ENCODE measurements at regions not wholly inside any gene's neighbourhood (a gene's known extent, or its start where the extent isn't known, plus 50 kb on each side); places are given as distances from the start of the nearest gene placed in this dataset.

- Histone ChIP-seq H3K4me3 (no peak overlapping the region), H3K9me3 (peaks cover 0 to 8% (median 0%) of the 10 kb centered on the region in 8 donors), H3K27me3 (replicated peaks in 1 of 7) (no peaks in the 10 kb centered on the region), H3K27ac (no peak overlapping the region), H3K36me3 (no peaks in the 10 kb centered on the region), H3K4me1 (no peaks in the 10 kb centered on the region)
- TF ChIP-seq CTCF (IDR thresholded peaks at IDR 0.05 in 8 of 11, conservative IDR thresholded peaks at IDR 0.05 in 3 of 11) (no peak), POLR2A (IDR thresholded peaks at IDR 0.05) (no peak), POLR2AphosphoS5 (IDR thresholded peaks at IDR 0.05) (no peak)
- DNase-seq: no peak
- 33 to 65% (median 52%) methylated on average over 4 of the region's 4 CpGs for WGBS, 5 donors
- intact Hi-C loops (cut with DNase I; ENCODE audit: low total_unique reads): no loop called here
Measured at GRCh38 chr3:18609187-18609586, 184.0 kb upstream of the SATB1 start.

- no peak overlapping the region for H3K27ac ChIP-seq
- H3K9me3 ChIP-seq: peaks cover 0 to 21% (median 15%) of the 10 kb centered on the region in 8 donors
- intact Hi-C loops (cut with DNase I; ENCODE audit: low total_unique reads): no loop called here
- H3K4me1 ChIP-seq: no peaks in the 10 kb centered on the region
- DNase-seq: no peak
- no peaks in the 10 kb centered on the region for H3K36me3 ChIP-seq
- WGBS, 5 donors: 86 to 98% (median 94%) methylated on average over 4 of the region's 4 CpGs
- no peak for TF ChIP-seq POLR2AphosphoS5 (IDR thresholded peaks at IDR 0.05)
- no peaks in the 10 kb centered on the region for H3K27me3 ChIP-seq (replicated peaks in 1 of 7)
- no peak overlapping the region for H3K4me3 ChIP-seq
Measured at GRCh38 chr3:18597919-18598318, 172.8 kb upstream of the SATB1 start.

- Histone ChIP-seq H3K4me3 (no peak overlapping the region), H3K4me1 (no peaks in the 10 kb centered on the region), H3K27me3 (replicated peaks in 1 of 7) (no peaks in the 10 kb centered on the region), H3K9me3 (peaks cover 0 to 13% (median 10%) of the 10 kb centered on the region in 8 donors), H3K27ac (no peak overlapping the region), H3K36me3 (no peaks in the 10 kb centered on the region)
- intact Hi-C loops (cut with DNase I; ENCODE audit: low total_unique reads): no loop called here
- TF ChIP-seq POLR2A (IDR thresholded peaks at IDR 0.05) (no peak), CTCF (IDR thresholded peaks at IDR 0.05 in 8 of 11, conservative IDR thresholded peaks at IDR 0.05 in 3 of 11) (no peak), POLR2AphosphoS5 (IDR thresholded peaks at IDR 0.05) (no peak)
- 0 to 49% (median 0%) methylated on average over 1 of the region's 1 CpG for WGBS, 5 donors
- no peak for DNase-seq
Measured at GRCh38 chr3:18593231-18593630, 168.1 kb upstream of the SATB1 start.

- TF ChIP-seq CTCF (IDR thresholded peaks at IDR 0.05 in 8 of 11, conservative IDR thresholded peaks at IDR 0.05 in 3 of 11) (no peak), POLR2AphosphoS5 (IDR thresholded peaks at IDR 0.05) (no peak), POLR2A (IDR thresholded peaks at IDR 0.05) (no peak)
- 51 to 67% (median 65%) methylated on average over 3 of the region's 3 CpGs for WGBS, 5 donors
- no peak overlapping the region for H3K4me3 ChIP-seq
- no peak for DNase-seq
- H3K9me3 ChIP-seq: no peaks in the 10 kb centered on the region
- no peaks in the 10 kb centered on the region for H3K36me3 ChIP-seq
- no peaks in the 10 kb centered on the region for H3K27me3 ChIP-seq (replicated peaks in 1 of 7)
- no peaks in the 10 kb centered on the region for H3K4me1 ChIP-seq
- intact Hi-C loops (cut with DNase I; ENCODE audit: low total_unique reads): no loop called here
- H3K27ac ChIP-seq: no peak overlapping the region
Measured at GRCh38 chr3:18591120-18591519, 166.0 kb upstream of the SATB1 start.

GRCh38 chr3:18586076-18586475, 160.9 kb upstream of the SATB1 start:
- no peaks in the 10 kb centered on the region for H3K4me1 ChIP-seq
- H3K36me3 ChIP-seq: no peaks in the 10 kb centered on the region
- peaks cover 0 to 11% (median 3%) of the 10 kb centered on the region in 8 donors for H3K9me3 ChIP-seq
- DNase-seq: no peak
- 85 to 93% (median 90%) methylated on average over 2 of the region's 2 CpGs for WGBS, 5 donors
- H3K4me3 ChIP-seq: no peak overlapping the region
- H3K27me3 ChIP-seq (replicated peaks in 1 of 7): no peaks in the 10 kb centered on the region
- intact Hi-C loops (cut with DNase I; ENCODE audit: low total_unique reads): no loop called here
- no peak overlapping the region for H3K27ac ChIP-seq
- no peak for TF ChIP-seq POLR2AphosphoS5 (IDR thresholded peaks at IDR 0.05)
- TF ChIP-seq CTCF (IDR thresholded peaks at IDR 0.05 in 8 of 11, conservative IDR thresholded peaks at IDR 0.05 in 3 of 11): no peak
- TF ChIP-seq POLR2A (IDR thresholded peaks at IDR 0.05): no peak

Measured in spleen (tissue), 11 donors.